ENCODE measurements at regions not wholly inside any gene's neighbourhood (a gene's known extent, or its start where the extent isn't known, plus 50 kb on each side); places are given as distances from the start of the nearest gene placed in this dataset.

DNA sequence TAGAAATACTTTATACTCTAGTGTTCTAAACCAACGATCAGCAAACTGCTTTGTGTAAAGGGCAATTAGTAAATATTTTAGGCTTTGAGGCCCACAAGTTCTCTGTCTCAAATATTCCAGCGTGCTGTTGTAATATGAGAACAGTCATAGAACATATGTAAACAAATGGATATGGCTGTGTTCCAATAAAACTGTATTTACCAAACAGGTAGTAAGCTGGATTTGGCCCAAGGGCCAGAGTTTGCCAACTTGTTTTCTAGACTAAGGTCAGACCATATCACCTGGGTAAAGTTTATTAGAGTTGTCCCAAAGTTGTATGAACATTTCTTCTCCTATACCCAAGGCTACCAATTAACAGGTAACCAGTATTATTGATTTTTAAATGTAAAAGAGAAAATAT is 303.2 kb upstream of the MC4R start:
- no peak for DNase-seq (ENCODE audit: low read depth)
- H3K4me3 ChIP-seq (ENCODE audit: low read depth, low read length) = no peak overlapping the region
- TF ChIP-seq, protein P1, sequence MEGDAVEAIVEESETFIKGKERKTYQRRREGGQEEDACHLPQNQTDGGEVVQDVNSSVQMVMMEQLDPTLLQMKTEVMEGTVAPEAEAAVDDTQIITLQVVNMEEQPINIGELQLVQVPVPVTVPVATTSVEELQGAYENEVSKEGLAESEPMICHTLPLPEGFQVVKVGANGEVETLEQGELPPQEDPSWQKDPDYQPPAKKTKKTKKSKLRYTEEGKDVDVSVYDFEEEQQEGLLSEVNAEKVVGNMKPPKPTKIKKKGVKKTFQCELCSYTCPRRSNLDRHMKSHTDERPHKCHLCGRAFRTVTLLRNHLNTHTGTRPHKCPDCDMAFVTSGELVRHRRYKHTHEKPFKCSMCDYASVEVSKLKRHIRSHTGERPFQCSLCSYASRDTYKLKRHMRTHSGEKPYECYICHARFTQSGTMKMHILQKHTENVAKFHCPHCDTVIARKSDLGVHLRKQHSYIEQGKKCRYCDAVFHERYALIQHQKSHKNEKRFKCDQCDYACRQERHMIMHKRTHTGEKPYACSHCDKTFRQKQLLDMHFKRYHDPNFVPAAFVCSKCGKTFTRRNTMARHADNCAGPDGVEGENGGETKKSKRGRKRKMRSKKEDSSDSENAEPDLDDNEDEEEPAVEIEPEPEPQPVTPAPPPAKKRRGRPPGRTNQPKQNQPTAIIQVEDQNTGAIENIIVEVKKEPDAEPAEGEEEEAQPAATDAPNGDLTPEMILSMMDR (IDR thresholded peaks at IDR 0.05; ENCODE audit: insufficient read depth, low read depth, low read length, missing control alignments) = no peak

DNA sequence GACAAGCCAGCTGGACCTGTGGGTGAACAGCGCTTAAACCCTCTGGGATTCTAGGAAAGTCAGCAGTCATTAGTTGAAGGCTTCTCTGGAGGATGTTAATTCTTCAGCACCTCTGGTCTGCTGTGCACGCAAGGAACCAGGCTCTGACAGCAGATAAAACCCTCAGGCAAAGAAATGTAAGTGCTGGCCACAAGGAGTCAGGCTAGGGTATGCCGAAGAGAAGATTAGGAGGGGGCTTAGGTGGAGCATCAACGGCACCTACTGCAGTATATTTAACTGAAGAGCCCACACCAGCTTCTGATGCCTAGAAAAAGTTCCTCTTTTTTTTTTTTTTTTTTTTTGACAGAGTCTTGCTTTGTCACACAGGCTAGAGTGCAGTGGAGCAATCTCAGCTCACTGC is 304.2 kb upstream of the MC4R start:
- TF ChIP-seq, protein P1 (IDR thresholded peaks at IDR 0.05; ENCODE audit: insufficient read depth, low read depth, low read length, missing control alignments) = no peak
- no peak for DNase-seq (ENCODE audit: low read depth)
- no peak overlapping the region for H3K4me3 ChIP-seq (ENCODE audit: low read depth, low read length)

DNA sequence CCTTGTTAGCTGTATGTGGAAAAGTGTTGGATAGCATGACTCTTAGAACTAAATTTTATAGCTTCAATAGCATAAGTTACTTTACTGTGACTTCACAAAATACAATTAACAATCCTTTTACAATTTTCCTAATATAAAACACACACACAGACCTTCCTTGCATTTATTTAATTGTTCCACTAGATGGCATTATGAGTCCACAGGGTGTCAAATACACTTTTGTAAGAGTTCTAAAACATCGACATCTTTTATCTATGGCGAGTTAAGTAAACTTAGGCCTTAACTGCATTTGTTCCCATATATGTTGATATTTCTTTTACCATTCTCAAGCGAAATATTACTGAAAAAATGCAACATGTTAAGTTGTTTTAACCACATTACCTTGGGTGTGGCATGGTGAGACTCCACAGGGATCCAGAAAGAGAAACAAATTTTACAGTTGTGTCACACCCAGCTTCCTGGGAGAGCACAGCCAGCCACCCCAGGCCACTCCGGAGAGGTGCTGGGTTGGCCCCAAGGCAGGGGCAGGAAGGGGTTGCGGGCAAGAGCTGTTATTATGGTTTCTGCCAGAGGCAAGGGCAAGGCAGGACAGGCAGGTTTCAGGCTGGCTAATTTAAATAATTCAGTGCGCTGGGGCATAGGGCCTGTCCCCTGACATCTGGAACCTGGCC is 312.4 kb upstream of the MC4R start:
- no peak overlapping the region for H3K4me3 ChIP-seq (ENCODE audit: low read depth, low read length)
- TF ChIP-seq, protein P1 (IDR thresholded peaks at IDR 0.05; ENCODE audit: insufficient read depth, low read depth, low read length, missing control alignments) = peak; percentile 34
- DNase-seq (ENCODE audit: low read depth) = no peak

DNA sequence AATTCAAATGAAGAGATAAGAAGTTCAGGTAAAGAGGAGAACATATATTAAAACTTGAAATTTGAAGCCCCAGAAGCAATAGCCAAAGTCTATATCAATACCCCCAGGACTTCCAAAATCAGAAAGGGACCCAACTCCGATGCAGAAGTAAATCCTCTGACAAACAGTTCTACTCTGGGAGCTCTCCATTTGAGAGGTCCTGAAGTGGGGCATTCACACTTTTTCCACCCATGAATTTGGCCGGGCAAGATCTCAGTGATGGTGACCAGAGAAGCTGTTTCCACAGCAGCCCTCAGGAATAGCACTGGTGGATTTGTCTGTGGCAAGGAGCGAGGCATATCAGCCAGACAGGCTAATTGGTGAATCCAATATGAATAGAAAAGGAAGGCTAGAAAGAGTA is 313.6 kb upstream of the MC4R start:
- DNase-seq (ENCODE audit: low read depth) = no peak
- TF ChIP-seq, protein P1 (IDR thresholded peaks at IDR 0.05; ENCODE audit: insufficient read depth, low read depth, low read length, missing control alignments) = no peak
- H3K4me3 ChIP-seq (ENCODE audit: low read depth, low read length) = no peak overlapping the region

DNA sequence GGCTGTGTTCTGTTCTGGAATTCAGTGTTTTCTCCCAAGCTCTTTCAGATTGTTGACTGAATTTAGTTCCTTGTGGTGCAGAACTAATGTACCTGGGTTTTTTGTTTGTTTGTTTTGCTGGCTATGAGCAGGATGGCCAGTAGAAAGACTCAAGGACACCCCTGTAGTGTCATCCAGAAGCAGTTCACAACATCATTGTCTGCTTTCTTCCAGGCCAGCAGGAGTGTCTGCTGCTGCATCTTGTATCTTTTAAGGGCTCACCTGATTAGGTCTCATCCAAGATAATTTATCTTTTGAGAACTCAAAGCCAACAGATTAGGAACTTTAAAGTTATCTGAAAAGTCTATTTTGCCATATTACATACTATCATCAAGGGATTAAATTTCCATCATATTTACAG is 318.5 kb upstream of the MC4R start:
- H3K4me3 ChIP-seq (ENCODE audit: low read depth, low read length) = no peak overlapping the region
- no peak for DNase-seq (ENCODE audit: low read depth)
- TF ChIP-seq, protein P1 (IDR thresholded peaks at IDR 0.05; ENCODE audit: insufficient read depth, low read depth, low read length, missing control alignments) = no peak

DNA sequence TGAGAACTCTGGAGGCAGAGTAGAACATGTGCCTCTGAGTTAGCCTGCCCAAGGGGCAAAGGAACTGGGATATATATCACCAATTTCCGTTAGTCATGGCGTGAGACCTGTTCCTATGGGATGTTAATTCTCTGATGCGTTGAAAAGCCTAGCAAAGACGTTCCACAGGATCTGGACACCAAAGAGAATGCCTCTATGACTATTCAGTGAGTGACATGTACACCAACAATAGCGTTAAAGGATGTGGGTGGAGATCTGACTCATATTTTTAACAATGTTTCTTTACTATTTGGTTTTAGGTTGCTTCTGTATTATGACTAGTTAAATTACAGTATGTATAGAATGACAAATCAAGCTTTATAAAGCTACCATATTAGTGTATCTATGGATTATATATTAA is 320.9 kb upstream of the MC4R start:
- TF ChIP-seq, protein P1 (IDR thresholded peaks at IDR 0.05; ENCODE audit: insufficient read depth, low read depth, low read length, missing control alignments) = no peak
- no peak overlapping the region for H3K4me3 ChIP-seq (ENCODE audit: low read depth, low read length)
- DNase-seq (ENCODE audit: low read depth) = no peak

DNA sequence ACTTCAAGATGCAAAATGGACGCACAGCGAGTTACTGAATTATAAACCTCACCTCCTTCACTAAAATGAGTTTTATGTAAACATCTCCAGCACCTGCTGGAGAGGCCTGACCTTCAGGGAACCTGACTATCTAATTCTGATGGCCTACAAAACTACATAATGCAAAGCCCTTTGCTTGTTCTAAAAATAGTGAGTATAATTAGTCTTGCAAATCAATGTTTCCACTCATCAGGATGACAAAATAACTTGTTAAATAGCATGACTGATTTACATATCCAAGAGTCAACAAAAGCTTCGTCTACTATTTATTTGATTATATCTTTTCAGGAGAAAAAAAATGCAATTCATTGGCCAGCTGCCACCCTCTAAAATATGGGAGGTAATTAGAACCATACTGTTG is 326.3 kb upstream of the MC4R start:
- no peak overlapping the region for H3K4me3 ChIP-seq (ENCODE audit: low read depth, low read length)
- DNase-seq (ENCODE audit: low read depth) = no peak
- TF ChIP-seq, protein P1 (IDR thresholded peaks at IDR 0.05; ENCODE audit: insufficient read depth, low read depth, low read length, missing control alignments) = no peak
